GM19463 (cell line): ENCODE measurements at regions not wholly inside any gene's neighbourhood (a gene's known extent, or its start where the extent isn't known, plus 50 kb on each side); places are given as distances from the start of the nearest gene placed in this dataset.

Experiments
- ATAC-seq: cut with Tn5 transposase; IDR thresholded peaks from one replicate; pipeline ENCODE4 v1.9.1; 2021; ENCODE audit warnings: mild to moderate bottlenecking, moderate library complexity; ENCODE audit not compliant: unreplicated experiment

DNA sequence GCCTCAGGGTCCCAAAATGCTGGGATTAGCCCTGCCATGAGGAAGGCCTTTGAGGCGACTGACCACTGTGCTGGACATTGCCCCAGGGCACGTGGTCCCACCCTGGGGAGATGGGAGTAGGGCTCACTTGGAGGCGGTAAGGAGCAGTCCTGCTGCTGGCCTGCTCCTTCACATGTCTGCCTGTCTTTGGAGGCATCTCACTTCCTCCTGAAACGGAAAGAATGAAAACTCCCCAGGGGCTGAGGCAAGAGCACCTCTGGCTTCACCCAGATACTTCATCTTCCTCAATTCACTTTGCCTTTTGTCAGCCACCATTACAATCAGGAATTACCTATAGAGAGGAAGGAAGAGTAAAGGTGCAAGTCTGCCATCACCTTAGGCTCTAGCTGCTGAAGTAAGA, 59.9 kb upstream of the GATA6 start:
- ATAC-seq: no peak

DNA sequence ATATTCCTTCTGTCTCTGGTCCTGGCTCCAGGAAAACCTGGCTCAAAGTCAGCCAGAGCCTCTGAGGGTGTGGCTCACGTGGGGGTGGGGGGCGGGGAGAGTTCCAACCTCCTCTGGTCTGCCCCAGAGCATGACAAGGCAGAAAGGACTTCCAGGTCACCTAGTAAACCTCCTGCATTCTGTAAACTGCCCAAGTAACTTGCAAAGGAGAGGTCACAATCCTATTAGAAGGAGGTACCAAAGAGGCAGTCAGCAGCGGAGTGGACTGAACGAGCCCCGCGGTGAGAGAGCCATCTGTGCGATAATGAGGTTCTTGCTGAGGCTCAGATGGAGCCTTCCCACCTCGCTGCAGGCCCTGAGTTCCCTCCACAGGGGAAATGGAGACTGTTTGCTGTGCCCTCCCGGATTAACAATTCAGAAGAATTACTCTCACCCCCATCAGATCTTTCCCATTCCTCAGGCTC, 58.9 kb upstream of the GATA6 start:
- ATAC-seq: no peak

DNA sequence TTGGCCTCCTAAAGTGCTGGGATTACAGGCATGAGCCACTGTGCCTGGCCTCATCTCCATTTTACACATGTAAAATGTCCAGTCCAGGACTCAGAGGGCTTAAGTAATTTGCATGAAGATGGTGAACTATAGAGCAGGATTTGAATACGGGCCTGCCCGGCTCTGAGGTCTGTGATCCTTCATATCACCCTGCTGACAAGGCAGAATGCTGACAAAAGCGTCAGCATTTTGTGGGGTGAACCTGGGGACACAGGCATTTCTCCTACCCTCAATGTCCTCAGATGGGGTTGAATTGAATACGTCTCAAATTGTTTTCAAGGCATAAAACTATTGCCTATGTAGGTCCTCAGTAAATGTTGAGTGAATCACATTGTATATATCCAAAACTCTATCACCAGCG, 57.2 kb upstream of the GATA6 start:
- ATAC-seq: no peak

DNA sequence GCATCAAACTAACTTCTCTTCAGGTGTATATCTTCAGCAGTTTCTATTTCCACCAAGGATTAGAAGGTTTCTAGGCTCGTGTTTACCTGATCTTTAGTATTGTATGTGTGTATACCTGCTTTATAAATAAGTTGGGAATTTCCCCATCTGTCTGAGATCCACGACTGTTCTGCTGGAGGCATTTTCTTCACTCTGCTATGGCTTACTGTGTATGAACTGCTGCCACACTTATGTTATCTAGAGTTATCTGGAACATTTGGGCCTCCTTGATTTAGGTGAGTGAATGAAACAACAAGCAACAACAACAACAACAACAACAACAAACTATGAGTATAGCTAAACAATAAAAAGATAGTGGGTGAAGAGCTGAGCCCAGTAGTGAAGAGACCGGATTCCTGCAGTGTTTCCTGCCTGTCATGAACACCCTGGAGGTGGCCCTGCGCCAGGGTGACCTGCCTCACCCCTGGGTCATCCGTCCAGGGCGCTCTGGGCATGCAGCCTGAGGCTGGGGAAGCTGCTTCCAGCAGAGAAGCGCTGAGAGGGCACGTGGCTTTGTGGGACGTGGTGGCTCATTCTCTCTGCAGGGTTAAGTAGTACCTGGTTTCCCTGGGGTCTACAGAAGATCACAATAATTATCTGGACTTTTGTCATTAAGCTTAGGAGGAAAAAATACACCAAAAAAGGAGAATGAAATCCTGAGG, 56.1 kb upstream of the GATA6 start:
- no peak for ATAC-seq

DNA sequence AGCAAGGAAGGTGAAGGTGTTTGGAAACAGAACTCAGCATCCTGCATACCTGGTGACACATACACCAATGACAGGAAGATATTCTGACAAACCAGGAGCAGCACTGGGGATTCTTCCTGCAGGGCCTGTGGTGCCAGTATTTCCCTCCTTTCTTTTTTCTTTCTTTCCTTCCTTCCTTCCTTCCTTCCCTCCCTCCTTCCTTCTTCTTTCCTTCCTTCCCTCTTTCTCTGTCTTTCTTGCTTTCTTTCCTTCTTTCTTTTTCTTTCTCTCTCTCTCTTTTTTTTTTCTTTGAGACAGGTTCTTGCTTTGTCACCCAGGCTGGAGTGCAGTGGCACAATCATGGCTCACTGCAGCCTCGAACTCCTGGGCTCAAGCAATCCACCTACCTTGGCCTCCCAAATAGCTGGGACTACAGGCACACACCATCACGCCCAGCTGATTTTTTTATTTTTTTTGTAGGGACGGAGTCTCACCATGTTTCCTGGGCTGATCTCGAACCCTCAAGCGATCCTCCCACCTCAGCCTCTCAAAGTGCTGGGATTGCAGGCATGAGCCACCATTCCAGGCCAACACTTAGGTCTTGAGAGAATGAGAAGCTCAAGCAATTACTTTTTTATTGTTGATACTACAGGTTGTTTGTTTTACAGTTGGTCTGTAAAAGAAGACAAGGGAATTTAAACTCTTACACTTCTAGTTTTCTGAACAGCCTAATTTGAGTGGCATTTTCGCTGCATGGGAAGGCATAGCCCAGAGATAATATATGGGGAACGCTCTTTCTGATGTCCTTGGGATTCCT, 54.7 kb upstream of the GATA6 start:
- no peak for ATAC-seq

DNA sequence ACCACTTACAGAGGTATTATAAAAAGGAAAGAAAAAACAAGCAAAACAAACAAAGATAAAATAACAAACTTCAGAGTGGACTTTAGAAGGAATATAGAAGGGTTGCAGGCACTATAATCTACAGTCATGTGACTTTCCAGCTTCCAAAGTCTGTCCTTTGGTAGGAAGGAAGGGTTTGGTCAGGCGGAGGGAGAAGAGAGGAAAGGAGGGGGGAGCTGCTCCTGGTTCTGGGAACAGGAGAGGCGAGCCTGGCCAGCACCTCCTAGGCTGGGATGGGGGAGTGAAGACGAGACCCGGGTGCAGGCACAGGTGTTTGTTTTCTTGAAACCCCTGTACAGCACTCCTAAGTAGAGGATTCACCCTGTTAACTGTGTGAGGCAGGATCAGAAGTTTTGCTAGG, 53.8 kb upstream of the GATA6 start:
- ATAC-seq: no peak
